ENCODE measurements at regions not wholly inside any gene's neighbourhood (a gene's known extent, or its start where the extent isn't known, plus 50 kb on each side); places are given as distances from the start of the nearest gene placed in this dataset.

DNA sequence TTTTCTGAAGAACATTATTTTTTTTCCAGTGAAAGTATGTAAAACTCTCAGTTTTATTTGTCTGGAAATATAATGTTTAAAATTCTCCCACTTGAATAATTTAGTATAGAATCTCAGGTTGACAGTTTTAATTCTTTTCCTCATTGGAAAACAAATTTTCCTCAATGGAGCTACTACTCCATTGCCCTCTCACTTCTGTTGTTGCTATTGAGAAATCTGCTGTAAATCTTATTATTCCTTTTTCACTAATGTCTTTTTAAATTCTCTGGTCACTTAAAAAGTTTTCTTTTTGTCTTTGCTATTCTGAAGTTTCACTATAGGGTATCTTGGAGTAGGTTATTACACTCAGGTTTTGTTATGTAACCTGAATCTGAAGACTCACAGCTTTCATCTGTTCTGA, 216.1 kb upstream of the PMFBP1 start:
- no peak overlapping the region for H3K4me3 ChIP-seq (ENCODE audit: low read depth, low read length)
- no peak for DNase-seq (ENCODE audit: low read depth)

GRCh38 chr16:72384651-72385050, 212.7 kb upstream of the PMFBP1 start:
- DNase-seq (ENCODE audit: low read depth) = no peak
- H3K4me3 ChIP-seq (ENCODE audit: low read depth, low read length) = no peak overlapping the region

DNA sequence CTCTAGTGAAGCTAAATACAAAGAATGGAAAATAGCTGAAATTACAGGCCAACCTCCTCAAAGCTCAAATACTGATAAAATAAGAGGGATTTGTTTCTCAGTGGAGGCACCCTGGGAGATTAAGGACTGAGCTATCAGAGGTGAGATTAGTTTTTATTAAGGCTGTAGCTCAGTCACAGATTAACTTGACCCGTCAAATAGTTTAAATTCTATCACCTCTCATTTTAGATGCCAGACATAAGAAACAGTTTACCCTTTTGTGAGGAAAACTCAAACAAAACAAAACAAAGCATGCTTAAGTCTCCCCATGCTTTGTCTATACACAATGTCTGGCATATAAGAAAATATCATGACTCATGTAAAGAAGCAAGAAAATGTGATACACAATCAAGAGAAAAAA, 208.3 kb upstream of the PMFBP1 start:
- no peak overlapping the region for H3K4me3 ChIP-seq (ENCODE audit: low read depth, low read length)
- DNase-seq (ENCODE audit: low read depth) = no peak

DNA sequence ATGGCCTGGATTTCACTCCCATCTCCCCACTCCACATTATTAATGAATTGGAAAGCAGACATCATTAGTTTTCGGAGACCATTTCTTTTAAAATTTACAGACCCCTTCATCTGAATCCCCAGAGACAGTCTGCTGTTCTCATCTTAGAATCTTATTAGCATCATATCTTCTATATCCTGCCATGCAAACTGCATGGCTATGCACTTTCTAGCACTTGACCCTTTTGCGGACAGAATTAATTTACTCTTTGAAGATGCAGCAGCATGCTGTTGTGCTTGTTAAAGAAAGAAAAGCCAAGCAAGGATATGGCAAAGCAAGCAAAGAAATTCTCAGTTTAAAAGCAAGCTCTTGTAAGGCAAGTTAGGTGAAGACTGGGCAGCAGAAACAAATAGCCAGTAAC, 201.2 kb upstream of the PMFBP1 start:
- no peak for DNase-seq (ENCODE audit: low read depth)

GRCh38 chr16:72372087-72373045, 200.4 kb upstream of the PMFBP1 start:
- DNase-seq (ENCODE audit: low read depth) = no peak
- H3K4me3 ChIP-seq (ENCODE audit: low read depth, low read length) = no peak overlapping the region

More for the DNA sequence above, 201.2 kb upstream of the PMFBP1 start:
- H3K4me3 ChIP-seq (ENCODE audit: low read depth, low read length) = no peak overlapping the region

GRCh38 chr16:72371307-72372086, 199.5 kb upstream of the PMFBP1 start:
- H3K4me3 ChIP-seq (ENCODE audit: low read depth, low read length) = no peak overlapping the region
- DNase-seq (ENCODE audit: low read depth) = peak; percentile 19

- DNase-seq (ENCODE audit: low read depth) = no peak
Observed at GRCh38 chr16:72369274-72369673, 197.3 kb upstream of the PMFBP1 start.

DNA sequence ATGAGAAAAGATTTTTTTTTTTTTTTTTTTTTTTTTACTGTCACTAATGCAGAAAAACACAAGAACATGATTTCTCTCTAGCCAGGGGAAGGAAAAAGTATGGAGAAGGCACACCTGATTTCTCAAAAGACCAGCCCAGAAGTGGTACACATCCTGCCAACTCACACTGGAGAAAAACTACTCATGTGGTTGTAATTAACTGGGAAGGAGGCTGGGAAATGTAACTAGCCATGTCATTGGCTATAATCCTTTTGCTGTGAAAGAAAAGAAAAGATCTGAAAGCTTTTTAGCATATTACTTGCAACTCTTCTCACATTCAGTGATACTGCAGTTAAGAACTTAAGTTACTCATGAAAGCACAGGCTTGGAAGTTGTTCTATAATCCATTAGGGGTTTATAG, 195.9 kb upstream of the PMFBP1 start:
- DNase-seq (ENCODE audit: low read depth) = no peak
- H3K4me3 ChIP-seq (ENCODE audit: low read depth, low read length) = no peak overlapping the region

More at GRCh38 chr16:72369274-72369673, 197.3 kb upstream of the PMFBP1 start:
- no peak overlapping the region for H3K4me3 ChIP-seq (ENCODE audit: low read depth, low read length)

DNA sequence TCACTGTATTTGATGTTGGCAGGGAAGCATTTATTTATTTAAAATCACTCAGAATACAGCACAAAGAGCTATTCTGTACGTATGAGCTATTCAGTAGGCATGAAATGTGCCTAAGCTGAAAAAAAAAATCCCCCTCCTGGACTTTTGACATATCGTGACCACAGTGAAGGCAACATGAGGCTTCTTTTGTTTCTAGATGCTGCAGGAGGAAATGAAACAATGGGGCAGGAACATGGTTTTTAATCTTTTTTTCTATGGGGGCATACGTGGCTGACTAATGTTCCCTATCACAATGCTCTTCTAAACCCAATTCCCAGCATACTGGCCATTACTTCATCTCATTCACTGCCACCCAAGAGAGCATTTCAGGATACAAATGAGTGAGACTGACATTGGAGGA, 191.0 kb upstream of the PMFBP1 start:
- no peak overlapping the region for H3K4me3 ChIP-seq (ENCODE audit: low read depth, low read length)
- DNase-seq (ENCODE audit: low read depth) = no peak

- no peak overlapping the region for H3K4me3 ChIP-seq (ENCODE audit: low read depth, low read length)
- DNase-seq (ENCODE audit: low read depth) = no peak
Observed at GRCh38 chr16:72362476-72362875, 190.5 kb upstream of the PMFBP1 start.

- DNase-seq (ENCODE audit: low read depth) = peak; percentile 22
- no peak overlapping the region for H3K4me3 ChIP-seq (ENCODE audit: low read depth, low read length)
Observed at GRCh38 chr16:72357910-72358309, 186.0 kb upstream of the PMFBP1 start.

DNA sequence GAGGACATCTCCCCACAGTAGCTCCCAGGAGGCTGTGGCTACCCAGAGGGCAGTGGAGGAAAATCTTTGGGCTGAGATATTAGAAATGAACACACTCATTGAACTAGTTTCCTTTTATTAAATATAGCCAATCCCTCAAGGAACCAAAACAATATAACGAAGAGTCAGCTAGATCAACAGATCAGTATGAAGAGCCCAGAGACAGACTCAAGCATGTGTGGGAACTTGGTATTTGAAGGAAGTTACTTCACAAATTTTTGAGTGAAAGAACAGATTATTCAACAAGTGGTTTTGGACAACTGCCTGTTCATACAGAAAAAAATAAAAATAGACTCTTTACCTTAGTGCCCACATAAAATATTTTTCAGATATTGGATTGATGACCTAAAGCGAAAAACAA, 183.6 kb upstream of the PMFBP1 start:
- DNase-seq (ENCODE audit: low read depth) = peak; percentile 27
- no peak overlapping the region for H3K4me3 ChIP-seq (ENCODE audit: low read depth, low read length)

DNA sequence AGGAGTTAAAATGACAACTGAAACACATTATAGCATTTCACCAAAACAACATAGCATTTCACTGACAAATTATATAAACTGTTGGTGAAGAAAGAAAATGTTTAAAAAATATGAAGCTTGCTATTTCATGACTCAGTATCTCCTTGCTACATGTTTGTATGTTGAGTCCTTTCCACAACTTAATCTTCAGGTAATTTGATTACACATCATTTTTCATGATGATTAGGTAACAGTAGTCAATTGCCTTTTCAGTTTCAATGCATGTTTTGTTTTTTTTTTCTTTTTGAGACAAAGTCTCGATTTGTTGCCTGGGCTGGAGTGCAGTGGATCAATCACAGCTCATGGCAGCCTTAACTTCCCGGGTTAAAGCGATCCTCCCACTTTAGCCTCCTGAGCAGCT, 177.8 kb upstream of the PMFBP1 start:
- DNase-seq (ENCODE audit: low read depth) = no peak
- no peak overlapping the region for H3K4me3 ChIP-seq (ENCODE audit: low read depth, low read length)

DNA sequence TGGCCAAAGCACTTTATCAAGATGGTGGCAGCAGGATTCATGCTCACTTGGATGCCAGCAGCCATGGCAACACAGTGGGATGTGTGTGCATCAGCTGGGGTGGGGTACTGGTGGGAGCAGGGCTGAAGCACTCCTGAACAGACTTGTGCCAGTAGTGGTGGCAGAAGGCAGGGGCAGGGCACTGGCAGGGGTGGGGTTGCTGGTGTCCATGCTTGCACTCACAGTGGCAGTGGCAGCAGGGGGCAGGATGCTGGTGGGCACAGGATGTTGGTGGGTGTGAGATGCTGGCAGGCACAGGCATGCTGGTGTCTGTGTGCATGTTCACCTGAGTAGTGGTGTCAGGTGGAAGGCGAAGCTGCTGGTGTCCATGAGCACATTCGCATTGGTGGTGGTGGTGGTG, 161.0 kb upstream of the PMFBP1 start:
- DNase-seq (ENCODE audit: low read depth) = no peak
- H3K4me3 ChIP-seq (ENCODE audit: low read depth, low read length) = no peak overlapping the region

GRCh38 chr16:72324578-72324977, 152.6 kb upstream of the PMFBP1 start:
- no peak for DNase-seq (ENCODE audit: low read depth)
- no peak overlapping the region for H3K4me3 ChIP-seq (ENCODE audit: low read depth, low read length)

DNA sequence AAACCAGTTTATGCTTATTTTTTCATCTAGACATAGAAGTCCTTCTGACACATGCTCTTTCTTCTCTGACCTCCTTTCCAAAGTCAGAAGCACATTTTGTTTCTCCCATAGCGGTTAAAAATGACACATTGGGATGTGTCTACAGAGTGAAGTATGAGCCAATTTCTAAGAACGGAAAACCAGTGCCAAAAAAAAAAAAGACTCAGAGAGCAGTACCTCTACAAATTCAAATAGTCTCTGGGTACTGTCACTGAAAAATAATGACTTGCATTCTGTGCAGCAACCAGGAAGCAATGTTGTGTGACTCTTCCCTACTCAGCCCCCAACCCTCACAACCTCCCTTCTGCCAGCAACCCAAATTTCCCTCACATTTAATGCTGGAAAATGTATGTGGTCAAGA, 145.5 kb upstream of the PMFBP1 start:
- no peak overlapping the region for H3K4me3 ChIP-seq (ENCODE audit: low read depth, low read length)
- DNase-seq (ENCODE audit: low read depth) = peak; percentile 79

- H3K4me3 ChIP-seq (ENCODE audit: low read depth, low read length) = no peak overlapping the region
- DNase-seq (ENCODE audit: low read depth) = no peak
Observed at GRCh38 chr16:72313903-72314302, 141.9 kb upstream of the PMFBP1 start.

DNA sequence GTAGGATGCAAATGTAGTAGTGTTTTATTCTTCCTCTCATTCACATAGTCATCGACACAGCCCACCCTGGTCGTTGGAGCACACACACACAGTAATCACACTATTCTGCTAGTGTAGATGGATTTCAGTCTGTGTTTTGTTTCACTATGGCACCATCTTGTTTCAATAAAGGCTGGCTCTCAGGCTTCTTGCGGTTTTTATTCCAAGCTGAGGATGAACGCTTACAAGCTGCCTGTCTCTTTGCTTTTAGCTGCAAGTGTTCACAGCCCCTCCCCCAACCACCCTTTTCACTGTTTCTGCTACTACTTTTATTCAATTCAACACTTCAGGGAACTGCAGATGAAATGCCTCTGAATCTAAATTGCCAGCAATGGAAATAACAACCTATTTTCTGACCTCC, 140.9 kb upstream of the PMFBP1 start:
- H3K4me3 ChIP-seq (ENCODE audit: low read depth, low read length) = no peak overlapping the region
- no peak for DNase-seq (ENCODE audit: low read depth)

DNA sequence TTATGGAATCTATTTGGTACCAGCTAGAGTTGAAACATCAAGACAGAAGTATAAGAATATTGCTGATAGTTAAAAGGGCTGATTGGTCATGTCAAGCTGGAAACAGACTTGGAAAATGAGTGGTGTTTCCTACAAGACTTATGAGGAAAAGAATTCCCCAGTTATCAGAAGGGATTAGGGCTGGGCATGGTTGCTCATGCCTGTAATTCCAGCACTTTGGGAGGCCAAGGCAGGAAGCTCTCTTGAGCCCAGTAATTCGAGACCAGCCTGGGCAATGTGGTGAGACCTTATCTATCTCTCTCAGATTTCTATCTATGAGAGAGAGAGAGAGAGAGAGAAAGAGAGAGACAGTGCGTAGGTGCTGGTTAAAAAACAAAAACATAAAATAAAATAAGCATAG, 139.5 kb upstream of the PMFBP1 start:
- no peak for DNase-seq (ENCODE audit: low read depth)
- no peak overlapping the region for H3K4me3 ChIP-seq (ENCODE audit: low read depth, low read length)

DNA sequence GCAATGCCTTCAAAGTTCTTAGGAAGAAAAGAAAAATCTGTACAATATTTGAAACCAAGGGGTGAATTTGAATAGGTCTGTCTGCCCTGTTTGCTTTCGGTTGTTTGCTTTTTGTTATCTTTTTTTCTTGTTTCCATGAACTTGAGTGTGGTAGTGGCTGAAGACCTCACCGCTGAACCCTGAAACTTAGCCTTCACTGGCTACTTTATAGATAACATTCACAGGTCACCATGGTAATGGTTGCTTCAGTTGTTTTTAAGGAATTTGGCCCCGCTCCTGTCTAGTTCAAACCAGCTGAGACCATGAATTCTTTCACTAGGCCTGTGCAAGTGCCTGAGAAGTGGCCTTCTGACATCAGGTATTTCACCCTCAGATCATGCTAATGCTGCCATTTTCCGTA, 137.0 kb upstream of the PMFBP1 start:
- no peak for DNase-seq (ENCODE audit: low read depth)
- no peak overlapping the region for H3K4me3 ChIP-seq (ENCODE audit: low read depth, low read length)

- H3K4me3 ChIP-seq (ENCODE audit: low read depth, low read length) = no peak overlapping the region
- no peak for DNase-seq (ENCODE audit: low read depth)
Observed at GRCh38 chr16:72308396-72308795, 136.4 kb upstream of the PMFBP1 start.
